Neutrophil (primary cell): ENCODE measurements at regions not wholly inside any gene's neighbourhood (a gene's known extent, or its start where the extent isn't known, plus 50 kb on each side); places are given as distances from the start of the nearest gene placed in this dataset.

Experiments
- H3K27ac ChIP-seq: fragments of 200-600 bp; sonication (generic); 2 replicates; pipeline ENCODE4 v1.5.1; 2016; ENCODE audit warnings: mild to moderate bottlenecking, moderate library complexity
- H3K27me3 ChIP-seq: fragments of 200-600 bp; sonication (generic); 2 replicates; pipeline ENCODE4 v1.6.0; 2016; ENCODE audit warnings: mild to moderate bottlenecking
- H3K36me3 ChIP-seq: fragments of 200-600 bp; sonication (generic); 2 replicates; pipeline ENCODE4 v1.5.1; 2017
- H3K4me1 ChIP-seq, 2 experiments: fragments of 200-600 bp in 1 of 2; sonication (generic) in 1 of 2; 1 replicate in 1 of 2; 2 replicates in 1 of 2; pipeline versions ENCODE4 v1.5.1 to v1.6.1; 2013 to 2016; ENCODE audit warnings: low read depth in 1 of 2, low read length in 1 of 2, mild to moderate bottlenecking in 1 of 2, moderate library complexity in 1 of 2; ENCODE audit not compliant: control insufficient read depth in 1 of 2, insufficient read depth in 1 of 2
- H3K4me3 ChIP-seq, 2 experiments: fragments of 200-600 bp in 1 of 2; sonication (generic) in 1 of 2; 1 replicate in 1 of 2; 2 replicates in 1 of 2; pipeline ENCODE4 v1.5.1; 2013 to 2016; ENCODE audit warnings: low read depth in 1 of 2, low read length in 1 of 2, mild to moderate bottlenecking in 1 of 2, moderate library complexity in 1 of 2
- H3K9me3 ChIP-seq: fragments of 200-600 bp; sonication (generic); 2 replicates; pipeline ENCODE4 v1.5.1; 2016
- CTCF ChIP-seq: fragments of 200-600 bp; sonication (generic); IDR thresholded peaks from 2 replicates; pipeline ENCODE4 v1.5.1; 2016; ENCODE audit warnings: antibody characterized with exemption

- Histone ChIP-seq H3K9me3 (no peaks in the 10 kb centered on the region), H3K4me1 (no peaks in the 10 kb centered on the region), H3K27ac (no peak overlapping the region), H3K4me3 (no peak overlapping the region), H3K36me3 (no peaks in the 10 kb centered on the region), H3K27me3 (no peaks in the 10 kb centered on the region)
- TF ChIP-seq CTCF, result no peak
These were observed 441.6 kb upstream of the PITX2 start for GRCh38 chr4:111064342-111064993.

- H3K36me3 ChIP-seq, result no peaks in the 10 kb centered on the region
- no peaks in the 10 kb centered on the region for H3K9me3 ChIP-seq
- H3K27me3 ChIP-seq, result no peaks in the 10 kb centered on the region
- no peaks in the 10 kb centered on the region for H3K4me1 ChIP-seq
- TF ChIP-seq CTCF, result no peak
- no peak overlapping the region for H3K4me3 ChIP-seq
- H3K27ac ChIP-seq, result no peak overlapping the region
These were observed 443.1 kb upstream of the PITX2 start for GRCh38 chr4:111066001-111066400.

- Histone ChIP-seq H3K36me3 (no peaks in the 10 kb centered on the region), H3K4me3 (no peak overlapping the region), H3K4me1 (no peaks in the 10 kb centered on the region), H3K27me3 (no peaks in the 10 kb centered on the region), H3K9me3 (no peaks in the 10 kb centered on the region), H3K27ac (no peak overlapping the region)
- no peak for TF ChIP-seq CTCF
These were observed 443.6 kb upstream of the PITX2 start for GRCh38 chr4:111066447-111066846.

GRCh38 chr4:111066887-111067286 is 444.0 kb upstream of the PITX2 start:
- H3K9me3 ChIP-seq, result no peaks in the 10 kb centered on the region
- H3K36me3 ChIP-seq, result no peaks in the 10 kb centered on the region
- no peak for TF ChIP-seq CTCF
- H3K4me3 ChIP-seq, result no peak overlapping the region
- no peaks in the 10 kb centered on the region for H3K4me1 ChIP-seq
- no peak overlapping the region for H3K27ac ChIP-seq
- H3K27me3 ChIP-seq, result no peaks in the 10 kb centered on the region

- no peak overlapping the region for H3K4me3 ChIP-seq
These were observed 446.0 kb upstream of the PITX2 start for GRCh38 chr4:111068883-111069282.

More at GRCh38 chr4:111068883-111069282, 446.0 kb upstream of the PITX2 start:
- H3K4me1 ChIP-seq, result no peaks in the 10 kb centered on the region
- no peaks in the 10 kb centered on the region for H3K36me3 ChIP-seq
- TF ChIP-seq CTCF, result no peak
- H3K27me3 ChIP-seq, result no peaks in the 10 kb centered on the region
- H3K27ac ChIP-seq, result no peak overlapping the region
- no peaks in the 10 kb centered on the region for H3K9me3 ChIP-seq
